Memory B cell (primary cell): ENCODE measurements at regions not wholly inside any gene's neighbourhood (a gene's known extent, or its start where the extent isn't known, plus 50 kb on each side); places are given as distances from the start of the nearest gene placed in this dataset.

Source experiments
- ATAC-seq: fragments of 150-1000 bp; cut with Tn5 transposase; 2 replicates; pipeline ENCODE4 v1.10.0; 2021; ENCODE audit warnings: low read depth, mild to moderate bottlenecking, moderate library complexity
- DNase-seq, 2 donors: peaks; one replicate each; pipeline ENCODE4 v3.0.0; 2022; ENCODE audit warnings: low spot score in 2 of 2
- H3K27ac Mint-ChIP-seq: one replicate; pipeline ENCODE4 v1.8.0; 2022; ENCODE audit warnings: mild to moderate bottlenecking, moderate library complexity, mixed read lengths
- H3K27me3 Mint-ChIP-seq: one replicate; pipeline ENCODE4 v1.8.0; 2022; ENCODE audit warnings: mixed read lengths
- H3K36me3 Mint-ChIP-seq: one replicate; pipeline ENCODE4 v1.8.0; 2022; ENCODE audit warnings: mild to moderate bottlenecking, mixed read lengths
- H3K4me1 Mint-ChIP-seq: one replicate; pipeline ENCODE4 v1.8.0; 2022; ENCODE audit warnings: mixed read lengths
- H3K4me3 Mint-ChIP-seq: one replicate; pipeline ENCODE4 v1.8.0; 2022; ENCODE audit warnings: mild to moderate bottlenecking, moderate library complexity, mixed read lengths
- H3K9me3 Mint-ChIP-seq: one replicate; pipeline ENCODE4 v1.8.0; 2022; ENCODE audit warnings: mixed read lengths

DNA sequence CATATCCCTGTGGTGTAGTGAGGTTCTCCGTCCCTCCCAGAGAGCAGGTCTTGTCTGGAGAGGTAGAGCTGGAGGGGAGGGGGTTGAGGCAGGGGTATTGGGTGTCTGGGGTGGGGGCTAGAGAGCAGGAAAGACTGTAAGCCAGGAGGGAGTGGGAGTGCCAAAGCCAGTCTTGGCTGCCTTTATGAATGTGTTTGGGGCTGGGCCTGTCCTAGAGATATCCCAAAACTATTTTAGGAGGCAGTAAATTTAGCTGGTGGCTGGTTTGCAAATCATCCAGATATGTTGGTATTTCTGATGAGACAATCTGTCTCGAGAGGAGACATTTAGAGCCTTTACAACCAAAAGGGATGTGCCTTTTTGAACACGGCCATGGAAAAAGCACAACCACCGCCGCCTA, 166.6 kb downstream of the TLE3 start:
- Mint-ChIP-seq H3K27me3 (peaks cover 9% of the 10 kb centered on the region), H3K4me1 (no peaks in the 10 kb centered on the region), H3K9me3 (peaks cover 11% of the 10 kb centered on the region), H3K36me3 (peaks cover 11% of the 10 kb centered on the region), H3K27ac (no peak overlapping the region), H3K4me3 (no peak overlapping the region)
- DNase-seq = no peak
- no peak for ATAC-seq

DNA sequence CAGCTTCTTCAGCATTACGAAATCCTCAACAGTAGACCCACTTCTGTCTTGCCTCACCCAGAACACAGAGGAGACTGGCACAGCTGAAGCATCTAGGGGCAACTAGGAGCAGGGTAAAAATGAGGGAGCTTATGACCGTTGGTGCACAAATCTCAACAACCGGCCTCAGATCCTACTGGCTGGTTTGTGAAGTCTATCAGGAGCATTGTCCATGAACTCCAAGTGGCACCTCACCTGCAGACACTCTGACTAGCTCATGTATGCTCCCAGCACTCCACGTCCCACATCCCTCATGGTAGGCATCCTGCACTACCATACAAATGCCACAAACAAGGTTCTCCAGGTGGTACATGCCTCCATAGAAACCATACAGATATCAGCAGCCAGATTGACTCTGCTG, 163.1 kb downstream of the TLE3 start:
- Mint-ChIP-seq H3K27ac (no peak overlapping the region), H3K36me3 (peaks cover 9% of the 10 kb centered on the region), H3K9me3 (peaks cover 11% of the 10 kb centered on the region), H3K4me3 (no peak overlapping the region), H3K27me3 (peaks cover 8% of the 10 kb centered on the region), H3K4me1 (peaks cover 5% of the 10 kb centered on the region)
- ATAC-seq (no peak), DNase-seq (no peak)

GRCh38 chr15:69939513-69940440, 157.9 kb downstream of the TLE3 start:
- no peak for DNase-seq
- H3K4me1 Mint-ChIP-seq = peaks cover 8% of the 10 kb centered on the region
- no peak overlapping the region for H3K27ac Mint-ChIP-seq
- H3K36me3 Mint-ChIP-seq = peaks cover 5% of the 10 kb centered on the region
- H3K27me3 Mint-ChIP-seq = peaks cover 1% of the 10 kb centered on the region
- H3K9me3 Mint-ChIP-seq = peaks cover 10% of the 10 kb centered on the region
- ATAC-seq = no peak
- H3K4me3 Mint-ChIP-seq = peak overlapping the region; percentile 36

DNA sequence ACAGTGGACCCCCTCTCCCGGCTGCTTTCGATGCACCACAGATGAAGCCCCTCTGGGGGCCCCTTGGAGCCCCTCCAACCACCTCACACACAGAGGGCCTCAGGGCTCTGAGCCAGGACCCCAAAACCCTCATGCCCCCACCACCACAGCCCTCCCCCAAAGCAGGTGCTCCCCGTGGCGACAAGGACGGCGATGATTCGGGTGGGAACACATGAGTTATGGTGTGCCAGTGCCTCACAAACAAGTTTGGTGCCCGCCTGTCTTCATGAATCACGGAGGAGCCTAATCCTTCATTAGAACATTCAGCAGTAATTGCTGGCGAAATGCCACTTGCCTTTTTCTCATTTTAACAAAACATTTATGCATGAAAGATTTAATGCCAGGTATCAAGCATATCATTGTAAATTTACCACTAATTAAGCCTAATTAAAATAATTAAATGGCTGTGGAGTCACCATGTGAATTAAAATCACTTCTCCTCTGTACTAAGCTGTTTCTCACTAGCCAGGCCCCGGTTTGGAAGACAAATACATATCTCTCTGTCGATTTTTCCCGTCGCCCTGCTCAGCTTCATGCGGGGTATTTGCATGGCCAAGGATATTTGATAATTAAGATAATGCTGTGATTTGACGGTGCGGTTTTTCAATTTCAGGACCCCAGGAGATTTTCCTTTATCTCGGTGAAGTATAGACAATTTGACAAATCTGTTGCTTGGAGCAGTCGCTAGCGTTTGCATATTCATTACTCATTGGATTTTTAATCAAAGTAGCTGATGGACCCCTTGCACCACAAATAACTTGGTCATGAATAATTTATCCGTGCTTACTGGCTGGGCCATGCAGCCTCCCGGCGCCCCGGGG, 157.0 kb downstream of the TLE3 start:
- DNase-seq = no peak
- Mint-ChIP-seq H3K9me3 (peaks cover 3% of the 10 kb centered on the region), H3K4me1 (peaks cover 8% of the 10 kb centered on the region), H3K36me3 (peaks cover 2% of the 10 kb centered on the region), H3K27me3 (peaks cover 1% of the 10 kb centered on the region), H3K27ac (no peak overlapping the region), H3K4me3 (no peak overlapping the region)
- ATAC-seq = no peak

DNA sequence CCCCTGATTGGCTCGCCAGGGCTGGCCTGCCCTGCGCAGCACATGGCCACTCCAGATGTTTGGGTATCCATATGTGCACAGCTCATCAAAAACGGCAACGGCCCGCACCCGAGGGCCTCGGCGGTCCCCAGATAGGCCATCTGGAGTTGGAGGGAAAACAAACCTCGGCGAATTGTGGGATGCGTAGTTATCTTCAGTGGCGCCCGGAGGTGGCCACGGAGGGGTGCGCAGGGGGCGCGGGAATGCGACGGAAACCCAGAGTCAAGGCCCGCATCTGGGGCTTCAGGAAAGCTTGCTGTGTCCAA, 156.5 kb downstream of the TLE3 start:
- no peak overlapping the region for H3K27ac Mint-ChIP-seq
- DNase-seq = no peak
- no peaks in the 10 kb centered on the region for H3K36me3 Mint-ChIP-seq
- H3K9me3 Mint-ChIP-seq = peaks cover 1% of the 10 kb centered on the region
- H3K27me3 Mint-ChIP-seq = peaks cover 1% of the 10 kb centered on the region
- no peak overlapping the region for H3K4me3 Mint-ChIP-seq
- peaks cover 8% of the 10 kb centered on the region for H3K4me1 Mint-ChIP-seq
- no peak for ATAC-seq

- no peaks in the 10 kb centered on the region for H3K36me3 Mint-ChIP-seq
- H3K4me3 Mint-ChIP-seq = no peak overlapping the region
- ATAC-seq (no peak), DNase-seq (no peak)
- H3K27ac Mint-ChIP-seq = no peak overlapping the region
- H3K9me3 Mint-ChIP-seq = peaks cover 1% of the 10 kb centered on the region
- H3K4me1 Mint-ChIP-seq = peaks cover 12% of the 10 kb centered on the region
- H3K27me3 Mint-ChIP-seq = peaks cover 1% of the 10 kb centered on the region
Measured at GRCh38 chr15:69941706-69942495, 155.8 kb downstream of the TLE3 start.

GRCh38 chr15:69943637-69944036, 154.1 kb downstream of the TLE3 start:
- no peak overlapping the region for H3K27ac Mint-ChIP-seq
- peaks cover 1% of the 10 kb centered on the region for H3K27me3 Mint-ChIP-seq
- H3K4me1 Mint-ChIP-seq = peaks cover 10% of the 10 kb centered on the region
- H3K36me3 Mint-ChIP-seq = no peaks in the 10 kb centered on the region
- H3K4me3 Mint-ChIP-seq = no peak overlapping the region
- DNase-seq (no peak), ATAC-seq (no peak)
- H3K9me3 Mint-ChIP-seq = no peaks in the 10 kb centered on the region

DNA sequence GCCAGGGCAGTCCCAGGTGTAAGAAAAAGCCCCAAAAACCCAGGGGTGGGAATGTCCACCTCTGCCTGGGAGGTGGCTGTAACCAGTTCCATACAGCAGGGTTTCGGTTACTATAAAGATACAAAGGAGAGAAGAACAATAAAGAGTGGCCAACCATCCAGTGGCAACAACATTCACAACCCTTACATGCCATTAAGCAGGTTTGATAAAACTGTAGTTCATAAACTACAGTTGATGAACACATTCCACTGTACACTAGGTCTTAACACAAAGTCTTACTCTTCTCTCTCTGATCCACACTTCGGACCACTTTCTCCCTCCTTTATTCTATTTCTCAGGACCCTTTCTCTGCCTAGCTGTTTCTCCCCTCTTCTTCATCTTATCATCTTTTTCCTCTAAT, 152.0 kb downstream of the TLE3 start:
- peaks cover 1% of the 10 kb centered on the region for H3K27me3 Mint-ChIP-seq
- no peaks in the 10 kb centered on the region for H3K36me3 Mint-ChIP-seq
- no peak for ATAC-seq
- H3K4me1 Mint-ChIP-seq = peaks cover 4% of the 10 kb centered on the region
- H3K4me3 Mint-ChIP-seq = no peak overlapping the region
- no peak for DNase-seq
- no peaks in the 10 kb centered on the region for H3K9me3 Mint-ChIP-seq
- no peak overlapping the region for H3K27ac Mint-ChIP-seq

GRCh38 chr15:69946870-69947269, 150.8 kb downstream of the TLE3 start:
- Mint-ChIP-seq H3K36me3 (no peaks in the 10 kb centered on the region), H3K4me1 (peaks cover 4% of the 10 kb centered on the region), H3K27ac (no peak overlapping the region), H3K4me3 (no peak overlapping the region), H3K9me3 (no peaks in the 10 kb centered on the region), H3K27me3 (peaks cover 1% of the 10 kb centered on the region)
- ATAC-seq = no peak
- DNase-seq = no peak

GRCh38 chr15:69947394-69947793, 150.3 kb downstream of the TLE3 start:
- Mint-ChIP-seq H3K4me1 (peaks cover 4% of the 10 kb centered on the region), H3K27me3 (no peaks in the 10 kb centered on the region), H3K9me3 (no peaks in the 10 kb centered on the region), H3K4me3 (no peak overlapping the region), H3K27ac (no peak overlapping the region), H3K36me3 (no peaks in the 10 kb centered on the region)
- ATAC-seq (no peak), DNase-seq (no peak)

DNA sequence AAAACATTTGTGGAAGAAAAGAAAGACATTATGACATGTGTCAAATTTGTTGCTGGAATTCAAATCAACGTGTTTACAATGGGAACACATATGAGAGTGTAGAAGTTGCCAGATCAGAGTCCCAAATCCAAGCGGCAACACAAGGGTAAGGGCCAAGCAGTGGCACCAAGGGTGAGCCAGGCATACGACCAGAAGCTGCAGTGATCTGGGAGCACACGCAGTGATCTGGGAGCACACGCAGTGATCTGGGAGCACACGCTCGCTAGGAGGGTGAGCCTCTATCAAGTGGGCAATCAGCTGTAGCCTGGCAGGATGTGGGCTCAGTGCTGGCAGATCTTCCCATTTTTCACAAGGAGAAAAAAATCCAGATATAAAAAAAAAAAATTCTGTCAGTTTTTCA, 148.2 kb downstream of the TLE3 start:
- H3K27me3 Mint-ChIP-seq = no peaks in the 10 kb centered on the region
- no peaks in the 10 kb centered on the region for H3K9me3 Mint-ChIP-seq
- no peak overlapping the region for H3K4me3 Mint-ChIP-seq
- H3K27ac Mint-ChIP-seq = no peak overlapping the region
- peaks cover 4% of the 10 kb centered on the region for H3K4me1 Mint-ChIP-seq
- ATAC-seq (no peak), DNase-seq (no peak)
- no peaks in the 10 kb centered on the region for H3K36me3 Mint-ChIP-seq

- DNase-seq (no peak), ATAC-seq (no peak)
- no peaks in the 10 kb centered on the region for H3K9me3 Mint-ChIP-seq
- no peaks in the 10 kb centered on the region for H3K36me3 Mint-ChIP-seq
- H3K27me3 Mint-ChIP-seq = no peaks in the 10 kb centered on the region
- H3K4me3 Mint-ChIP-seq = no peak overlapping the region
- H3K4me1 Mint-ChIP-seq = peaks cover 5% of the 10 kb centered on the region
- no peak overlapping the region for H3K27ac Mint-ChIP-seq
Measured at GRCh38 chr15:69951256-69951897, 146.3 kb downstream of the TLE3 start.

DNA sequence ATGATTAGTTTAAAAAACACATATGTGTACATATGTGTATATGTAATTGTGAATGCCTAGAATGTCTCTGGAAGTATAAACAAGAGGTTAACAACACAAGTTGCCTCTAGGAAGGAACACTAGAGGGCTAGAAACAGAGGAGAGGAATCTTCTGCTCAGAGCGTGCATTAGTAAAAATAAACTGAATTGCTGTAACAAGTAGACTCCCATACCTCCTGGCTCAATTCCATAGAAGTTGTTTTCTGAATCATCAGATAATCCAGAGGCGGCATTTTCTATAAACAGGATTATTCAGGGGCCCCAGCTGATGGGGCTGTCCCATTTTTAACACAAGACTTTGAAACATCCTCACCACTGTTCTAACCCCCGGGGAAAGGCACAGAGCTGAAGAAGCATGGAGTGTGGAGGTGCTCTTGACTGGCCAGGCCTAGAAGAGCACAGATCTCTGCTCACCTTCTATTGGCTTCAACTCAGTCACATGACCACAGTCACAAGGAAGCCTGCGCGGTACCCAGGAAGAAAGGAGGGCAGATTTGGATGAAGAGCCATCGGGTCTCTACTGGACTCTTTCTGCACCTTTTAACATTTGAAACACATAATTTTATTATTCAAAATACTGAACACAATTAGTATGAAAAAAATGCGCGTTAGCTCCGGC, 145.7 kb downstream of the TLE3 start:
- no peak overlapping the region for H3K27ac Mint-ChIP-seq
- H3K27me3 Mint-ChIP-seq = no peaks in the 10 kb centered on the region
- H3K9me3 Mint-ChIP-seq = no peaks in the 10 kb centered on the region
- no peaks in the 10 kb centered on the region for H3K36me3 Mint-ChIP-seq
- no peak for DNase-seq
- peaks cover 2% of the 10 kb centered on the region for H3K4me1 Mint-ChIP-seq
- no peak overlapping the region for H3K4me3 Mint-ChIP-seq
- ATAC-seq = no peak
